ENCODE measurements at regions not wholly inside any gene's neighbourhood (a gene's known extent, or its start where the extent isn't known, plus 50 kb on each side); places are given as distances from the start of the nearest gene placed in this dataset.
A peak's percentile ranks its signal among the peaks of the same experiment; 100 is the strongest.

- H3K9ac ChIP-seq (ENCODE audit: low read depth, low read length): no peak overlapping the region
- DNase-seq (peak; percentile 18), ATAC-seq (ENCODE audit: insufficient read depth, low read depth) (peak; percentile 67)
- H3K4me1 ChIP-seq (ENCODE audit: insufficient read depth, low read length): no peaks in the 10 kb centered on the region
- no peak overlapping the region for H3K4me3 ChIP-seq (ENCODE audit: low read depth in 1 of 2, low read length in 2 of 2)
- TF ChIP-seq, protein P1, sequence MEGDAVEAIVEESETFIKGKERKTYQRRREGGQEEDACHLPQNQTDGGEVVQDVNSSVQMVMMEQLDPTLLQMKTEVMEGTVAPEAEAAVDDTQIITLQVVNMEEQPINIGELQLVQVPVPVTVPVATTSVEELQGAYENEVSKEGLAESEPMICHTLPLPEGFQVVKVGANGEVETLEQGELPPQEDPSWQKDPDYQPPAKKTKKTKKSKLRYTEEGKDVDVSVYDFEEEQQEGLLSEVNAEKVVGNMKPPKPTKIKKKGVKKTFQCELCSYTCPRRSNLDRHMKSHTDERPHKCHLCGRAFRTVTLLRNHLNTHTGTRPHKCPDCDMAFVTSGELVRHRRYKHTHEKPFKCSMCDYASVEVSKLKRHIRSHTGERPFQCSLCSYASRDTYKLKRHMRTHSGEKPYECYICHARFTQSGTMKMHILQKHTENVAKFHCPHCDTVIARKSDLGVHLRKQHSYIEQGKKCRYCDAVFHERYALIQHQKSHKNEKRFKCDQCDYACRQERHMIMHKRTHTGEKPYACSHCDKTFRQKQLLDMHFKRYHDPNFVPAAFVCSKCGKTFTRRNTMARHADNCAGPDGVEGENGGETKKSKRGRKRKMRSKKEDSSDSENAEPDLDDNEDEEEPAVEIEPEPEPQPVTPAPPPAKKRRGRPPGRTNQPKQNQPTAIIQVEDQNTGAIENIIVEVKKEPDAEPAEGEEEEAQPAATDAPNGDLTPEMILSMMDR (IDR thresholded peaks at IDR 0.05; ENCODE audit: borderline replicate concordance, extremely low read depth, low read length, poor library complexity, severe bottlenecking): no peak
- TF ChIP-seq EZH2 (IDR thresholded peaks at IDR 0.05; ENCODE audit: borderline replicate concordance, low read depth, low read length, severe bottlenecking): no peak
- no peak overlapping the region for H2AFZ ChIP-seq (ENCODE audit: low read depth, low read length)
- no peak overlapping the region for H3K4me2 ChIP-seq (ENCODE audit: insufficient read depth, low read length)
- no peaks in the 10 kb centered on the region for H3K36me3 ChIP-seq (ENCODE audit: insufficient read depth, low read length)
- H3K79me2 ChIP-seq (ENCODE audit: insufficient read depth, low read length): no peaks in the 10 kb centered on the region
- peaks cover 6% of the 10 kb centered on the region for H3K9me3 ChIP-seq (ENCODE audit: insufficient read depth, low read length, severe bottlenecking)
- H4K20me1 ChIP-seq (ENCODE audit: insufficient read depth, low read length): no peaks in the 10 kb centered on the region
- no peaks in the 10 kb centered on the region for H3K27me3 ChIP-seq (ENCODE audit: insufficient read depth, low read length, poor library complexity)
- H3K27ac ChIP-seq (ENCODE audit: low read length): no peak overlapping the region
Measured at GRCh38 chr9:91113016-91113415, 248.7 kb downstream of the AUH start.

GRCh38 chr9:91114450-91114849 lies 247.3 kb downstream of the AUH start:
- H2AFZ ChIP-seq (ENCODE audit: low read depth, low read length): no peak overlapping the region
- ATAC-seq (ENCODE audit: insufficient read depth, low read depth) (no peak), DNase-seq (no peak)
- H3K27ac ChIP-seq (ENCODE audit: low read length): no peak overlapping the region
- no peak overlapping the region for H3K4me2 ChIP-seq (ENCODE audit: insufficient read depth, low read length)
- H3K4me3 ChIP-seq (ENCODE audit: low read depth in 1 of 2, low read length in 2 of 2): no peak overlapping the region
- H3K4me1 ChIP-seq (ENCODE audit: insufficient read depth, low read length): no peaks in the 10 kb centered on the region
- no peaks in the 10 kb centered on the region for H3K79me2 ChIP-seq (ENCODE audit: insufficient read depth, low read length)
- H3K27me3 ChIP-seq (ENCODE audit: insufficient read depth, low read length, poor library complexity): no peaks in the 10 kb centered on the region
- H4K20me1 ChIP-seq (ENCODE audit: insufficient read depth, low read length): no peaks in the 10 kb centered on the region
- TF ChIP-seq EZH2 (IDR thresholded peaks at IDR 0.05; ENCODE audit: borderline replicate concordance, low read depth, low read length, severe bottlenecking): no peak
- TF ChIP-seq, protein P1 (IDR thresholded peaks at IDR 0.05; ENCODE audit: borderline replicate concordance, extremely low read depth, low read length, poor library complexity, severe bottlenecking): no peak
- H3K9me3 ChIP-seq (ENCODE audit: insufficient read depth, low read length, severe bottlenecking): peaks cover 6% of the 10 kb centered on the region
- H3K9ac ChIP-seq (ENCODE audit: low read depth, low read length): no peak overlapping the region
- no peaks in the 10 kb centered on the region for H3K36me3 ChIP-seq (ENCODE audit: insufficient read depth, low read length)

GRCh38 chr9:91116211-91116610 lies 245.5 kb downstream of the AUH start:
- Histone ChIP-seq H3K9ac (ENCODE audit: low read depth, low read length) (no peak overlapping the region), H3K4me3 (ENCODE audit: low read depth in 1 of 2, low read length in 2 of 2) (no peak overlapping the region), H3K27ac (ENCODE audit: low read length) (no peak overlapping the region), H2AFZ (ENCODE audit: low read depth, low read length) (no peak overlapping the region), H4K20me1 (ENCODE audit: insufficient read depth, low read length) (no peaks in the 10 kb centered on the region), H3K4me1 (ENCODE audit: insufficient read depth, low read length) (no peaks in the 10 kb centered on the region), H3K9me3 (ENCODE audit: insufficient read depth, low read length, severe bottlenecking) (no peaks in the 10 kb centered on the region), H3K4me2 (ENCODE audit: insufficient read depth, low read length) (no peak overlapping the region), H3K36me3 (ENCODE audit: insufficient read depth, low read length) (no peaks in the 10 kb centered on the region), H3K27me3 (ENCODE audit: insufficient read depth, low read length, poor library complexity) (no peaks in the 10 kb centered on the region), H3K79me2 (ENCODE audit: insufficient read depth, low read length) (no peaks in the 10 kb centered on the region)
- TF ChIP-seq, protein P1 (IDR thresholded peaks at IDR 0.05; ENCODE audit: borderline replicate concordance, extremely low read depth, low read length, poor library complexity, severe bottlenecking): no peak
- TF ChIP-seq EZH2 (IDR thresholded peaks at IDR 0.05; ENCODE audit: borderline replicate concordance, low read depth, low read length, severe bottlenecking): no peak
- DNase-seq (no peak), ATAC-seq (ENCODE audit: insufficient read depth, low read depth) (no peak)

DNA sequence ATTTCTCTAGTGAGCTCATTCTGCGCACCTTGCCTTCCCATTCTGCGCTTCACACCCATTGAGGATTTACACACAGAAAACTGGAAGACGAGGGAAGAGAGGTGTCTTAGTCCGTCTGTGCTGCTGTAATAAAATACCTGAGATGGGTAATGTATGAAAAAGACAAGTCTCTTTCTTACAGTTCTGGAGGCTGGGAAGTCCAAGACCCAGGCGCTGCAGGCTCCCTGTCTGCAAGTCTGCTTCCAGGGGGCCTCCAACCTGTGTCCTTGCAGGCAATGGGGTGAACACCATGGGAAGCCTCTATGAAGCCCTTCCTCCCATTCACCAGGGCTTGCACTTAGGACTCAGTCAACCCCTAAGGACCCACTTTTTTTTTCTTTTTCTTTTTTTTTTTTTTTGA lies 245.0 kb downstream of the AUH start:
- H3K27ac ChIP-seq (ENCODE audit: low read length): no peak overlapping the region
- no peaks in the 10 kb centered on the region for H3K4me1 ChIP-seq (ENCODE audit: insufficient read depth, low read length)
- H3K27me3 ChIP-seq (ENCODE audit: insufficient read depth, low read length, poor library complexity): no peaks in the 10 kb centered on the region
- DNase-seq: no peak
- no peak overlapping the region for H2AFZ ChIP-seq (ENCODE audit: low read depth, low read length)
- H3K9me3 ChIP-seq (ENCODE audit: insufficient read depth, low read length, severe bottlenecking): no peaks in the 10 kb centered on the region
- H3K4me2 ChIP-seq (ENCODE audit: insufficient read depth, low read length): no peak overlapping the region
- H3K4me3 ChIP-seq (ENCODE audit: low read depth in 1 of 2, low read length in 2 of 2): no peak overlapping the region
- TF ChIP-seq EZH2 (IDR thresholded peaks at IDR 0.05; ENCODE audit: borderline replicate concordance, low read depth, low read length, severe bottlenecking): no peak
- TF ChIP-seq, protein P1 (IDR thresholded peaks at IDR 0.05; ENCODE audit: borderline replicate concordance, extremely low read depth, low read length, poor library complexity, severe bottlenecking): no peak
- no peaks in the 10 kb centered on the region for H4K20me1 ChIP-seq (ENCODE audit: insufficient read depth, low read length)
- H3K9ac ChIP-seq (ENCODE audit: low read depth, low read length): no peak overlapping the region
- no peaks in the 10 kb centered on the region for H3K36me3 ChIP-seq (ENCODE audit: insufficient read depth, low read length)
- H3K79me2 ChIP-seq (ENCODE audit: insufficient read depth, low read length): no peaks in the 10 kb centered on the region
- ATAC-seq (ENCODE audit: insufficient read depth, low read depth): no peak

Measured in DND-41 (cell line).